ENCODE measurements at regions not wholly inside any gene's neighbourhood (a gene's known extent, or its start where the extent isn't known, plus 50 kb on each side); places are given as distances from the start of the nearest gene placed in this dataset.
"Not testable (repeated sequence)": the region's sequence is repeated elsewhere in the genome, so short reads cannot be mapped to it uniquely, and the experiment has no call there.

DNA sequence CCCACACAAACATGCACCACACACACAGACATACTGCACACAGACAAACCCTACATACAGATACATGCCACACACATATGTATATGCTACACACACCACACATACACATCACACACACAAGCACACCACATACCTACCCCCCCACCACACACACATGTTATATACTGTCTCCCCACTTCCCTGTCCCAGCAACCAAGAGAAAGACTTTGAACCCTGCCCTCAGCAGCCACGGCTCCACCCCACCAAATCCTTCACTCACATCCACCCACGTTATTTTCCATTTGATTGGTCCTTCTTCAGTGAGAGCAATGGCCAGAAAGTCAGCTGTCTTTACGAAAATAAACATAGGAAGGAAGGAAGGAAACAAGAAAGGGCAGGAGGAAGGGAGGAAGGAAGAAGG is 479.8 kb downstream of the DIRAS2 start:
- Histone ChIP-seq H3K4me3 (no peak overlapping the region), H3K27me3 (no peaks in the 10 kb centered on the region), H3K27ac (no peak overlapping the region), H3K4me1 (replicated peaks in 1 of 2) (no peaks in the 10 kb centered on the region), H3K9me3 (replicated peaks in 1 of 3) (no peaks in the 10 kb centered on the region), H3K36me3 (replicated peaks in 1 of 2) (no peaks in the 10 kb centered on the region)
- intact Hi-C loops (cut with DNase I) = no loop called here
- 55 to 70% (median 56%) methylated on average over 3 of the region's 3 CpGs for WGBS, 4 donors
- TF ChIP-seq, protein P1, sequence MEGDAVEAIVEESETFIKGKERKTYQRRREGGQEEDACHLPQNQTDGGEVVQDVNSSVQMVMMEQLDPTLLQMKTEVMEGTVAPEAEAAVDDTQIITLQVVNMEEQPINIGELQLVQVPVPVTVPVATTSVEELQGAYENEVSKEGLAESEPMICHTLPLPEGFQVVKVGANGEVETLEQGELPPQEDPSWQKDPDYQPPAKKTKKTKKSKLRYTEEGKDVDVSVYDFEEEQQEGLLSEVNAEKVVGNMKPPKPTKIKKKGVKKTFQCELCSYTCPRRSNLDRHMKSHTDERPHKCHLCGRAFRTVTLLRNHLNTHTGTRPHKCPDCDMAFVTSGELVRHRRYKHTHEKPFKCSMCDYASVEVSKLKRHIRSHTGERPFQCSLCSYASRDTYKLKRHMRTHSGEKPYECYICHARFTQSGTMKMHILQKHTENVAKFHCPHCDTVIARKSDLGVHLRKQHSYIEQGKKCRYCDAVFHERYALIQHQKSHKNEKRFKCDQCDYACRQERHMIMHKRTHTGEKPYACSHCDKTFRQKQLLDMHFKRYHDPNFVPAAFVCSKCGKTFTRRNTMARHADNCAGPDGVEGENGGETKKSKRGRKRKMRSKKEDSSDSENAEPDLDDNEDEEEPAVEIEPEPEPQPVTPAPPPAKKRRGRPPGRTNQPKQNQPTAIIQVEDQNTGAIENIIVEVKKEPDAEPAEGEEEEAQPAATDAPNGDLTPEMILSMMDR (IDR thresholded peaks at IDR 0.05) = no peak
- TF ChIP-seq POLR2A (IDR thresholded peaks at IDR 0.05) = no peak
- no peak for DNase-seq

DNA sequence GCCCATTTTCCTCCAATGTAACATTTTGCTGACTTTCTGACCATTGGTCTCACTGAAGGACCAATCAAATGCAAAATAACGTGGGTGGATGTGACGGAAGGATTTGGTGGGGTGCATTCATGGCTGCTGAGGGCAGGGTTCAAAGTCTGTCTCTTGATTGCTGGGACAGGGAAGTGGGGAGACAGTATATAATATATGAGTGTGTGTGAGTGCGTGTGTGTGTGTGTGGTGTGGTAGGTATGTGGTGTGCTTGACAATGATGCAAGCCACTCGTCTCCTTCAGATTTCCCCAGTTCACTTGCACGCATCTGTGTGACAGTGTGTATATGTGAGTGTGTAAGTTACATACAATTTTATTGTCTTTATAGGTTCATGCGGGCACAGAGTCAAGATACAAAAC is 477.3 kb downstream of the DIRAS2 start:
- Histone ChIP-seq H3K9me3 (replicated peaks in 1 of 3) (no peaks in the 10 kb centered on the region), H3K27me3 (no peaks in the 10 kb centered on the region), H3K27ac (no peak overlapping the region), H3K36me3 (replicated peaks in 1 of 2) (no peaks in the 10 kb centered on the region), H3K4me1 (replicated peaks in 1 of 2) (no peaks in the 10 kb centered on the region), H3K4me3 (no peak overlapping the region)
- DNase-seq = no peak
- intact Hi-C loops (cut with DNase I) = no loop called here
- WGBS, 4 donors = 72 to 88% (median 78%) methylated on average over 6 of the region's 6 CpGs
- no peak for TF ChIP-seq POLR2A (IDR thresholded peaks at IDR 0.05)
- TF ChIP-seq, protein P1 (IDR thresholded peaks at IDR 0.05) = no peak

DNA sequence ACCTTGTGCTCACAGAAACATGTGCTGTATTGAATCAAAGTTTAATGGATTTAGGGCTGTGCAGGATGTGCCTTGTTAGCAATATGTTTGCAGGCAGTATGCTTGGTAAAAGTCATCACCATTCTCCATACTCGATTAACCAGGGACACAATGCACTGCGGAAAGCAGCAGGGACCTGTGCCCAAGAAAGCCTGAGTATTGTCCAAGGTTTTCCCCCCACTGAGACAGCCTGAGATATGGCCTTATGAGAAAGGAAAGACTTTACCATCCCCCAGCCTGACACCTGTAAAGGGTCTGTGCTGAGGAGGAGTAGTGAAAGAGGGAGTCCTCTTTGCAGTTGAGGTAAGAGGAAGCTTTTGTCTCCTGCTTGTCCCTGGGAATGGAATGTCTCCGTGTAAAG is 476.2 kb downstream of the DIRAS2 start:
- intact Hi-C loops (cut with DNase I); H3K27ac ChIP-seq; H3K36me3 ChIP-seq (replicated peaks in 1 of 2); H3K9me3 ChIP-seq (replicated peaks in 1 of 3); H3K4me3 ChIP-seq; H3K4me1 ChIP-seq (replicated peaks in 1 of 2); DNase-seq; H3K27me3 ChIP-seq: not testable (repeated sequence)
- WGBS, 4 donors = 54 to 68% (median 60%) methylated on average over 2 to 3 of the region's 3 CpGs

- no peak for DNase-seq
- WGBS, 4 donors = 51 to 73% (median 62%) methylated on average over 2 of the region's 2 CpGs
- H3K27me3 ChIP-seq = no peaks in the 10 kb centered on the region
- no peaks in the 10 kb centered on the region for H3K4me1 ChIP-seq (replicated peaks in 1 of 2)
- no peaks in the 10 kb centered on the region for H3K36me3 ChIP-seq (replicated peaks in 1 of 2)
- no peaks in the 10 kb centered on the region for H3K9me3 ChIP-seq (replicated peaks in 1 of 3)
- no peak overlapping the region for H3K27ac ChIP-seq
- intact Hi-C loops (cut with DNase I) = no loop called here
- H3K4me3 ChIP-seq = no peak overlapping the region
- TF ChIP-seq, protein P1 (IDR thresholded peaks at IDR 0.05) = no peak
- TF ChIP-seq POLR2A (IDR thresholded peaks at IDR 0.05) = no peak
Observed at GRCh38 chr9:90167914-90168313, 474.7 kb downstream of the DIRAS2 start.

- H3K27me3 ChIP-seq = no peaks in the 10 kb centered on the region
- DNase-seq = no peak
- H3K4me1 ChIP-seq (replicated peaks in 1 of 2) = no peaks in the 10 kb centered on the region
- no peak overlapping the region for H3K27ac ChIP-seq
- TF ChIP-seq, protein P1 (IDR thresholded peaks at IDR 0.05) = no peak
- TF ChIP-seq POLR2A (IDR thresholded peaks at IDR 0.05) = no peak
- intact Hi-C loops (cut with DNase I) = no loop called here
- no peak overlapping the region for H3K4me3 ChIP-seq
- 42 to 51% (median 48%) methylated on average over 2 of the region's 2 CpGs for WGBS, 4 donors
- no peaks in the 10 kb centered on the region for H3K36me3 ChIP-seq (replicated peaks in 1 of 2)
- no peaks in the 10 kb centered on the region for H3K9me3 ChIP-seq (replicated peaks in 1 of 3)
Observed at GRCh38 chr9:90169490-90169889, 473.1 kb downstream of the DIRAS2 start.

DNA sequence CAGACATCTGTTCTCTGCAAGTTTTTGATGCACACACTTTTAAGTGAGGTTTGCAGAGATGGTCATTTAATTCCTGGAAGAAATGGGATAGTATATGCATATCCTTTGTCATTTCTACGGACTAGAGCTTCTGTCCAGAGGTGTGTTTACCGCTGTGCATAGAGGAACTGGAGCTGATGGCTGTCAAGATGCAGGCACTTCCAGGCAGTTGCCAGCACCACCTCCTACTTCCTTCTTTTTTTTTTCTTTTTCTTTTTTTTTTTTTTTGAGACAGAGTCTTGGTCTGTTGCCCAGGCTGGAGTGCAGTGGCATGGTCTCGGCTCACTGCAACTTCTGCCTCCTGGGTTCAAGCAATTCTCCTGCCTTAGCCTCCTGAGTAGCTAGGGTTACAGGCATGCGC is 468.7 kb downstream of the DIRAS2 start:
- H3K36me3 ChIP-seq (replicated peaks in 1 of 2); intact Hi-C loops (cut with DNase I): not testable (repeated sequence)
- WGBS, 4 donors = 77 to 78% (median 77%) methylated on average over 4 of the region's 4 CpGs

GRCh38 chr9:90174346-90174745 is 468.3 kb downstream of the DIRAS2 start:
- H3K4me1 ChIP-seq (replicated peaks in 1 of 2); H3K4me3 ChIP-seq; H3K27me3 ChIP-seq; H3K27ac ChIP-seq; H3K36me3 ChIP-seq (replicated peaks in 1 of 2); DNase-seq; intact Hi-C loops (cut with DNase I); H3K9me3 ChIP-seq (replicated peaks in 1 of 3): not testable (repeated sequence)
- 80 to 86% (median 84%) methylated on average over 10 of the region's 10 CpGs for WGBS, 4 donors

More for the DNA sequence above, 468.7 kb downstream of the DIRAS2 start:
- not testable (repeated sequence) for H3K4me3 ChIP-seq; DNase-seq; H3K4me1 ChIP-seq (replicated peaks in 1 of 2); H3K27ac ChIP-seq; H3K27me3 ChIP-seq; H3K9me3 ChIP-seq (replicated peaks in 1 of 3)
